Loucy (cell line): ENCODE measurements at regions not wholly inside any gene's neighbourhood (a gene's known extent, or its start where the extent isn't known, plus 50 kb on each side); places are given as distances from the start of the nearest gene placed in this dataset.

Source experiments
- H2AFZ ChIP-seq: fragments of 200-600 bp; sonication (generic); 2 replicates; pipeline ENCODE4 v1.6.0; 2016; ENCODE audit warnings: antibody characterized with exemption, mild to moderate bottlenecking, low read length, moderate library complexity
- H3F3A ChIP-seq: fragments of 200-600 bp; 2 replicates; pipeline ENCODE4 v1.6.0; 2016; ENCODE audit warnings: antibody characterized with exemption, low read depth, mild to moderate bottlenecking
- H3K27me3 ChIP-seq: fragments of 200-600 bp; sonication (generic); 2 replicates; pipeline ENCODE4 v1.6.1; 2014; ENCODE audit warnings: low read length, mild to moderate bottlenecking; ENCODE audit not compliant: insufficient read depth, poor library complexity, severe bottlenecking
- H3K36me3 ChIP-seq: fragments of 200-600 bp; sonication (generic); 2 replicates; pipeline ENCODE4 v1.6.1; 2016; ENCODE audit warnings: low read length; ENCODE audit not compliant: insufficient read depth
- H3K4me1 ChIP-seq: fragments of 200-600 bp; sonication (generic); 2 replicates; pipeline ENCODE4 v1.5.1; 2014; ENCODE audit warnings: low read length, mild to moderate bottlenecking; ENCODE audit not compliant: insufficient read depth, poor library complexity, severe bottlenecking
- H3K4me2 ChIP-seq: fragments of 200-600 bp; sonication (generic); 2 replicates; pipeline ENCODE4 v1.6.0; 2014; ENCODE audit warnings: antibody characterized with exemption, low read length, low read depth, mild to moderate bottlenecking; ENCODE audit not compliant: poor library complexity, severe bottlenecking
- H3K4me3 ChIP-seq: fragments of 200-600 bp; sonication (generic); 2 replicates; pipeline ENCODE4 v1.5.1; 2014; ENCODE audit warnings: low read length, mild to moderate bottlenecking, mixed read lengths; ENCODE audit not compliant: poor library complexity, severe bottlenecking
- H3K79me2 ChIP-seq: fragments of 200-600 bp; sonication (generic); 2 replicates; pipeline ENCODE4 v1.6.1; 2014; ENCODE audit warnings: low read length; ENCODE audit not compliant: insufficient read depth
- H3K9ac ChIP-seq: fragments of 200-600 bp; sonication (generic); 2 replicates; pipeline ENCODE4 v1.6.0; 2014; ENCODE audit warnings: mild to moderate bottlenecking, low read depth, low read length, moderate library complexity; ENCODE audit not compliant: poor library complexity, severe bottlenecking
- H3K9me2 ChIP-seq: fragments of 200-600 bp; sonication (generic); replicated peaks from 2 replicates; pipeline ENCODE4 v1.6.1; 2016; ENCODE audit warnings: low read depth, low read length, mixed read lengths
- H3K9me3 ChIP-seq: fragments of 200-600 bp; sonication (generic); 2 replicates; pipeline ENCODE4 v1.6.1; 2014; ENCODE audit warnings: mild to moderate bottlenecking, antibody characterized with exemption, low read length, low read depth; ENCODE audit not compliant: insufficient read depth
- H4K20me1 ChIP-seq: fragments of 200-600 bp; sonication (generic); 2 replicates; pipeline ENCODE4 v1.6.0; 2014; ENCODE audit warnings: antibody characterized with exemption, low read length, mild to moderate bottlenecking; ENCODE audit not compliant: insufficient read depth, poor library complexity, severe bottlenecking
- EZH2phosphoT487 ChIP-seq: fragments of 200-600 bp; IDR thresholded peaks from 2 replicates; pipeline ENCODE4 v1.6.1; 2018; ENCODE audit warnings: antibody characterized with exemption, mild to moderate bottlenecking, moderate library complexity, borderline replicate concordance
- TF ChIP-seq, protein P1 (sequence below): fragments of 200-600 bp; sonication (generic); conservative IDR thresholded peaks from 2 replicates; pipeline ENCODE4 v1.5.1; 2014; ENCODE audit warnings: mild to moderate bottlenecking, antibody characterized with exemption, low read length

DNA sequence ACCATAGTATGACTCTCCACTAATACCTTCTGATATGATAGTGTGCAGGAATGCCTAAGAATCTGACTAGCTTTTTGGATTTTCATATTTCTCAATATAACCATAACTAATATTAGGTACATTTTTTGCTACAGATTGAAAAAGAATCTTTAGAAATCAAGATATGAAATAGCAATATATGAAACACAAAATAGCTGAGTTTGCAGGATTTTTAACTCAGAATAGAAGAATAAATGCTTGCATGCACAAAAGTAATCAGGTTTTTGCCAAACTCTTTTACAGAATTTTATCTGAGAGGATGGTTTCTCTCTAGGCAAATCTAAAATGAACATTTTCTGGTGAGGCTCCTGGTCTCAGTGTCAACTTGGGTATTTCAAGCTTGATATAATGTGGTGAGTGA, 402.6 kb downstream of the TMEM232 start:
- Histone ChIP-seq H3F3A (no peaks in the 10 kb centered on the region), H3K79me2 (no peaks in the 10 kb centered on the region), H3K9me3 (no peaks in the 10 kb centered on the region), H3K9ac (no peak overlapping the region), H3K4me2 (no peak overlapping the region), H4K20me1 (no peaks in the 10 kb centered on the region), H3K4me3 (no peak overlapping the region), H3K27me3 (no peaks in the 10 kb centered on the region), H3K4me1 (no peaks in the 10 kb centered on the region), H3K36me3 (no peaks in the 10 kb centered on the region), H2AFZ (no peak overlapping the region), H3K9me2 (no peaks in the 10 kb centered on the region)
- TF ChIP-seq, protein P1, sequence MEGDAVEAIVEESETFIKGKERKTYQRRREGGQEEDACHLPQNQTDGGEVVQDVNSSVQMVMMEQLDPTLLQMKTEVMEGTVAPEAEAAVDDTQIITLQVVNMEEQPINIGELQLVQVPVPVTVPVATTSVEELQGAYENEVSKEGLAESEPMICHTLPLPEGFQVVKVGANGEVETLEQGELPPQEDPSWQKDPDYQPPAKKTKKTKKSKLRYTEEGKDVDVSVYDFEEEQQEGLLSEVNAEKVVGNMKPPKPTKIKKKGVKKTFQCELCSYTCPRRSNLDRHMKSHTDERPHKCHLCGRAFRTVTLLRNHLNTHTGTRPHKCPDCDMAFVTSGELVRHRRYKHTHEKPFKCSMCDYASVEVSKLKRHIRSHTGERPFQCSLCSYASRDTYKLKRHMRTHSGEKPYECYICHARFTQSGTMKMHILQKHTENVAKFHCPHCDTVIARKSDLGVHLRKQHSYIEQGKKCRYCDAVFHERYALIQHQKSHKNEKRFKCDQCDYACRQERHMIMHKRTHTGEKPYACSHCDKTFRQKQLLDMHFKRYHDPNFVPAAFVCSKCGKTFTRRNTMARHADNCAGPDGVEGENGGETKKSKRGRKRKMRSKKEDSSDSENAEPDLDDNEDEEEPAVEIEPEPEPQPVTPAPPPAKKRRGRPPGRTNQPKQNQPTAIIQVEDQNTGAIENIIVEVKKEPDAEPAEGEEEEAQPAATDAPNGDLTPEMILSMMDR = no peak
- no peak for TF ChIP-seq EZH2phosphoT487

DNA sequence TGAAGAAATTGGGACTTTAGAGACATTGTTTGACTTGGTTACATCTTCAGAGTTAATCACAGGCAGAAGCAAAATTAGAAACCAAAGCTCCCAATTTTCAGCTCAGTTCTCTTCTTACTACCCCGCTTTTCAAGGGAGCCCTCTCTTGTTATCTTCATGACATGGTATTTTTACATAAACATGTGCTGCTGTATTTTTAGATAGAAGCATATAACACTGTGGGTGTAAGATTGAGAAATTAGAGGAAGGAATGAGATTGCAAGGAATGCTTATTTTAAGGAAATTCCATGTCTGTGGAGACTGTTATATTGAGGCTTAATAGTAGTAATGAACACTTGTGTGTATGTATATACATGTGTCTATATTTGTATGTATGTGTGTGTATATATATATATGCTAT, 401.6 kb downstream of the TMEM232 start:
- Histone ChIP-seq H3F3A (no peaks in the 10 kb centered on the region), H3K36me3 (no peaks in the 10 kb centered on the region), H3K4me3 (no peak overlapping the region), H3K79me2 (no peaks in the 10 kb centered on the region), H4K20me1 (no peaks in the 10 kb centered on the region), H3K9me3 (no peaks in the 10 kb centered on the region), H3K27me3 (no peaks in the 10 kb centered on the region), H3K4me2 (no peak overlapping the region), H2AFZ (no peak overlapping the region), H3K4me1 (no peaks in the 10 kb centered on the region), H3K9ac (no peak overlapping the region), H3K9me2 (no peaks in the 10 kb centered on the region)
- TF ChIP-seq, protein P1 = no peak

DNA sequence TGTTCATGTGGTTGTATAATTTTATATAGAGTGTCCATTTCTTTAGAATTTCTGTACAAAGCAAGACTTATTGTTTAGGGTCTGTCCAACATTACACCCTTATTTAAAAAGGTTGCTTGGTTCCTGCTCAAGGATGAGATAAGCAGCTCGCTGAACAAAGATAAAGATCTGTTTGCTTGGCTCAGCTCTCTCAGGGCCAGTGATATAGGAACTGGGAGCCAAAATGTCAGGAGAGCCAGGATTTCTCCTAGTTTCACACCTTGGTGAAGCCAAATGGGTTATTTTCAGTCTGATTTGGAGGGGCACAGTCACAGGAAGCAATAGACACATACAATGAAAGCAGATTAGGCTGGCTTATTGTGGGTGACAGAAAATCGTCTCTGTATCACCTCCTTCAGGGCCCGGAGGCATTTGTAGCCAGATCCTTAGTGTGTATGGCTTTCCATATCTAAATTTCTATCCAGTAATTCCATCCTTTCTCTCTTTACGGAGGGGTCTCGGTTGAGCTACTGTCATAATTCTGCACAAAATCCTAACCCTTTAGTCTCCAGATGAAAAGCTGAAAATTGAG, 396.4 kb downstream of the TMEM232 start:
- no peaks in the 10 kb centered on the region for H3K79me2 ChIP-seq
- no peaks in the 10 kb centered on the region for H4K20me1 ChIP-seq
- no peak overlapping the region for H3K9ac ChIP-seq
- H3K9me2 ChIP-seq = no peaks in the 10 kb centered on the region
- no peaks in the 10 kb centered on the region for H3F3A ChIP-seq
- H3K27me3 ChIP-seq = no peaks in the 10 kb centered on the region
- H3K4me2 ChIP-seq = no peak overlapping the region
- H3K9me3 ChIP-seq = no peaks in the 10 kb centered on the region
- no peaks in the 10 kb centered on the region for H3K4me1 ChIP-seq
- no peak for TF ChIP-seq EZH2phosphoT487
- TF ChIP-seq, protein P1 = no peak
- H3K36me3 ChIP-seq = no peaks in the 10 kb centered on the region
- H3K4me3 ChIP-seq = no peak overlapping the region
- no peak overlapping the region for H2AFZ ChIP-seq
